NCI-H187 treated with DMSO at 0.1 percent for 48 hours (cell line): ENCODE measurements at regions not wholly inside any gene's neighbourhood (a gene's known extent, or its start where the extent isn't known, plus 50 kb on each side); places are given as distances from the start of the nearest gene placed in this dataset.

Experiments used
- DNase-seq: peaks from one replicate; lab custom pipeline; 2025; lab: John Stamatoyannopoulos, UW

GRCh38 chr11:27770576-27770975, 70.3 kb upstream of the BDNF start:
- no peak for DNase-seq

GRCh38 chr11:27763736-27764135, 63.5 kb upstream of the BDNF start:
- DNase-seq, result no peak

GRCh38 chr11:27761356-27761755, 61.1 kb upstream of the BDNF start:
- no peak for DNase-seq

GRCh38 chr11:27757953-27758352, 57.7 kb upstream of the BDNF start:
- no peak for DNase-seq

- no peak for DNase-seq
Observed at GRCh38 chr11:27754035-27755017, 54.1 kb upstream of the BDNF start.
